ENCODE measurements at regions not wholly inside any gene's neighbourhood (a gene's known extent, or its start where the extent isn't known, plus 50 kb on each side); places are given as distances from the start of the nearest gene placed in this dataset.

- Mint-ChIP-seq H3K27me3 (ENCODE audit: low read depth, unreplicated experiment) (no peaks in the 10 kb centered on the region), H3K9me3 (ENCODE audit: unreplicated experiment) (peaks cover 5% of the 10 kb centered on the region), H3K27ac (ENCODE audit: unreplicated experiment) (no peak overlapping the region), H3K36me3 (ENCODE audit: low read depth, unreplicated experiment) (no peaks in the 10 kb centered on the region), H3K4me1 (ENCODE audit: low read depth, unreplicated experiment) (no peaks in the 10 kb centered on the region), H3K4me3 (ENCODE audit: unreplicated experiment) (no peak overlapping the region)
- H3K9ac ChIP-seq (ENCODE audit: low read length), result no peak overlapping the region
- no peak for DNase-seq (ENCODE audit: low read depth)
- no peak for FAIRE-seq
- no peak overlapping the region for H3K27ac ChIP-seq (ENCODE audit: low read depth, low read length)
- H3K4me1 ChIP-seq (ENCODE audit: insufficient read depth, low read length), result no peaks in the 10 kb centered on the region
- TF ChIP-seq, protein P1, sequence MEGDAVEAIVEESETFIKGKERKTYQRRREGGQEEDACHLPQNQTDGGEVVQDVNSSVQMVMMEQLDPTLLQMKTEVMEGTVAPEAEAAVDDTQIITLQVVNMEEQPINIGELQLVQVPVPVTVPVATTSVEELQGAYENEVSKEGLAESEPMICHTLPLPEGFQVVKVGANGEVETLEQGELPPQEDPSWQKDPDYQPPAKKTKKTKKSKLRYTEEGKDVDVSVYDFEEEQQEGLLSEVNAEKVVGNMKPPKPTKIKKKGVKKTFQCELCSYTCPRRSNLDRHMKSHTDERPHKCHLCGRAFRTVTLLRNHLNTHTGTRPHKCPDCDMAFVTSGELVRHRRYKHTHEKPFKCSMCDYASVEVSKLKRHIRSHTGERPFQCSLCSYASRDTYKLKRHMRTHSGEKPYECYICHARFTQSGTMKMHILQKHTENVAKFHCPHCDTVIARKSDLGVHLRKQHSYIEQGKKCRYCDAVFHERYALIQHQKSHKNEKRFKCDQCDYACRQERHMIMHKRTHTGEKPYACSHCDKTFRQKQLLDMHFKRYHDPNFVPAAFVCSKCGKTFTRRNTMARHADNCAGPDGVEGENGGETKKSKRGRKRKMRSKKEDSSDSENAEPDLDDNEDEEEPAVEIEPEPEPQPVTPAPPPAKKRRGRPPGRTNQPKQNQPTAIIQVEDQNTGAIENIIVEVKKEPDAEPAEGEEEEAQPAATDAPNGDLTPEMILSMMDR (IDR thresholded peaks at IDR 0.05; ENCODE audit: insufficient read depth, low read depth, low read length), result no peak
- TF ChIP-seq EZH2 (IDR thresholded peaks at IDR 0.05; ENCODE audit: insufficient read depth, low read length), result no peak
- no peaks in the 10 kb centered on the region for H3K9me3 ChIP-seq (ENCODE audit: insufficient read depth, low read depth, low read length)
- H3K79me2 ChIP-seq (ENCODE audit: insufficient read depth, low read length), result no peaks in the 10 kb centered on the region
- H3K4me2 ChIP-seq (ENCODE audit: low read length), result no peak overlapping the region
- H3K36me3 ChIP-seq (ENCODE audit: insufficient read depth, low read length), result no peaks in the 10 kb centered on the region
- H3K4me3 ChIP-seq (ENCODE audit: insufficient read depth, low read depth, low read length), result no peak overlapping the region
- H3K27me3 ChIP-seq (ENCODE audit: insufficient read depth, low read length), result no peaks in the 10 kb centered on the region
- no peaks in the 10 kb centered on the region for H4K20me1 ChIP-seq (ENCODE audit: insufficient read depth, low read length)
- no peak overlapping the region for H2AFZ ChIP-seq (ENCODE audit: low read depth, low read length)
Measured at GRCh38 chr16:25395528-25395927, 137.9 kb upstream of the ZKSCAN2 start.

- Histone ChIP-seq H3K27me3 (ENCODE audit: insufficient read depth, low read length) (no peaks in the 10 kb centered on the region), H3K36me3 (ENCODE audit: insufficient read depth, low read length) (no peaks in the 10 kb centered on the region), H3K9ac (ENCODE audit: low read length) (no peak overlapping the region), H2AFZ (ENCODE audit: low read depth, low read length) (no peak overlapping the region), H3K4me1 (ENCODE audit: insufficient read depth, low read length) (no peaks in the 10 kb centered on the region), H3K9me3 (ENCODE audit: insufficient read depth, low read depth, low read length) (no peaks in the 10 kb centered on the region), H4K20me1 (ENCODE audit: insufficient read depth, low read length) (no peaks in the 10 kb centered on the region), H3K4me2 (ENCODE audit: low read length) (no peak overlapping the region), H3K79me2 (ENCODE audit: insufficient read depth, low read length) (no peaks in the 10 kb centered on the region), H3K4me3 (ENCODE audit: insufficient read depth, low read depth, low read length) (no peak overlapping the region), H3K27ac (ENCODE audit: low read depth, low read length) (no peak overlapping the region)
- Mint-ChIP-seq H3K27ac (ENCODE audit: unreplicated experiment) (no peak overlapping the region), H3K9me3 (ENCODE audit: unreplicated experiment) (no peaks in the 10 kb centered on the region), H3K4me3 (ENCODE audit: unreplicated experiment) (no peak overlapping the region), H3K36me3 (ENCODE audit: low read depth, unreplicated experiment) (no peaks in the 10 kb centered on the region), H3K4me1 (ENCODE audit: low read depth, unreplicated experiment) (no peaks in the 10 kb centered on the region), H3K27me3 (ENCODE audit: low read depth, unreplicated experiment) (no peaks in the 10 kb centered on the region)
- FAIRE-seq, result no peak
- no peak for DNase-seq (ENCODE audit: low read depth)
- TF ChIP-seq, protein P1 (IDR thresholded peaks at IDR 0.05; ENCODE audit: insufficient read depth, low read depth, low read length), result no peak
- no peak for TF ChIP-seq EZH2 (IDR thresholded peaks at IDR 0.05; ENCODE audit: insufficient read depth, low read length)
Measured at GRCh38 chr16:25390761-25391160, 133.1 kb upstream of the ZKSCAN2 start.

- DNase-seq (ENCODE audit: low read depth) (no peak), FAIRE-seq (no peak)
- no peak overlapping the region for H3K9ac ChIP-seq (ENCODE audit: low read length)
- no peak overlapping the region for H3K4me2 ChIP-seq (ENCODE audit: low read length)
- no peaks in the 10 kb centered on the region for H3K27me3 ChIP-seq (ENCODE audit: insufficient read depth, low read length)
- H3K9me3 Mint-ChIP-seq (ENCODE audit: unreplicated experiment), result peaks cover 5% of the 10 kb centered on the region
- no peaks in the 10 kb centered on the region for H3K36me3 ChIP-seq (ENCODE audit: insufficient read depth, low read length)
- no peak overlapping the region for H3K4me3 ChIP-seq (ENCODE audit: insufficient read depth, low read depth, low read length)
- H3K27ac ChIP-seq (ENCODE audit: low read depth, low read length), result no peak overlapping the region
- H3K79me2 ChIP-seq (ENCODE audit: insufficient read depth, low read length), result no peaks in the 10 kb centered on the region
- H3K4me1 ChIP-seq (ENCODE audit: insufficient read depth, low read length), result no peaks in the 10 kb centered on the region
- H3K36me3 Mint-ChIP-seq (ENCODE audit: low read depth, unreplicated experiment), result no peaks in the 10 kb centered on the region
- TF ChIP-seq EZH2 (IDR thresholded peaks at IDR 0.05; ENCODE audit: insufficient read depth, low read length), result no peak
- TF ChIP-seq, protein P1 (IDR thresholded peaks at IDR 0.05; ENCODE audit: insufficient read depth, low read depth, low read length), result no peak
- no peak overlapping the region for H3K4me3 Mint-ChIP-seq (ENCODE audit: unreplicated experiment)
- H3K9me3 ChIP-seq (ENCODE audit: insufficient read depth, low read depth, low read length), result no peaks in the 10 kb centered on the region
- no peaks in the 10 kb centered on the region for H3K27me3 Mint-ChIP-seq (ENCODE audit: low read depth, unreplicated experiment)
- no peaks in the 10 kb centered on the region for H3K4me1 Mint-ChIP-seq (ENCODE audit: low read depth, unreplicated experiment)
- no peak overlapping the region for H3K27ac Mint-ChIP-seq (ENCODE audit: unreplicated experiment)
- no peaks in the 10 kb centered on the region for H4K20me1 ChIP-seq (ENCODE audit: insufficient read depth, low read length)
- no peak overlapping the region for H2AFZ ChIP-seq (ENCODE audit: low read depth, low read length)
Measured at GRCh38 chr16:25374556-25374955, 116.9 kb upstream of the ZKSCAN2 start.

All from astrocyte (in vitro differentiated cells and primary cell).